Fibroblast of skin of scalp (primary cell): ENCODE measurements at regions not wholly inside any gene's neighbourhood (a gene's known extent, or its start where the extent isn't known, plus 50 kb on each side); places are given as distances from the start of the nearest gene placed in this dataset.

Experiments used
- DNase-seq: peaks from one replicate; pipeline ENCODE4 v3.0.0-alpha.2; 2013

DNA sequence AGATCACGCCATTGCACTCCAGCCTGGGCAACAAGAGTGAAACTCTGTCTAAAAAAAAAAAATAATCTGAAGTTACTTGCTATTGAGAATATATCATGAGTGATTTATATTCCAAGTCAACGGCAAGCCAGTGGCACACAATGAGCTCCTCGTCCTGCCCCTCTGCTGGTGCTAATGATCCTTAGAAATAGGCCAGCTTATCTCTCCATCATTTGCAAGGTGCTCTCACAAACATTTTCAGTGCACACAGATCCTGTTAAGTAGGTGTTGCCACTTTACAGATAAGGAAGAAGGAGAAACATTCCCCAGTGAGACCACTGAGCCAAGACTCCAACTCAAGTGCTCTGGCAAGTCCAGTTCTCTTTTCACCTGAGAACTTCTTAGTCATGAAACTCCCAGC is 91.3 kb upstream of the GPR45 start:
- DNase-seq, result no peak

DNA sequence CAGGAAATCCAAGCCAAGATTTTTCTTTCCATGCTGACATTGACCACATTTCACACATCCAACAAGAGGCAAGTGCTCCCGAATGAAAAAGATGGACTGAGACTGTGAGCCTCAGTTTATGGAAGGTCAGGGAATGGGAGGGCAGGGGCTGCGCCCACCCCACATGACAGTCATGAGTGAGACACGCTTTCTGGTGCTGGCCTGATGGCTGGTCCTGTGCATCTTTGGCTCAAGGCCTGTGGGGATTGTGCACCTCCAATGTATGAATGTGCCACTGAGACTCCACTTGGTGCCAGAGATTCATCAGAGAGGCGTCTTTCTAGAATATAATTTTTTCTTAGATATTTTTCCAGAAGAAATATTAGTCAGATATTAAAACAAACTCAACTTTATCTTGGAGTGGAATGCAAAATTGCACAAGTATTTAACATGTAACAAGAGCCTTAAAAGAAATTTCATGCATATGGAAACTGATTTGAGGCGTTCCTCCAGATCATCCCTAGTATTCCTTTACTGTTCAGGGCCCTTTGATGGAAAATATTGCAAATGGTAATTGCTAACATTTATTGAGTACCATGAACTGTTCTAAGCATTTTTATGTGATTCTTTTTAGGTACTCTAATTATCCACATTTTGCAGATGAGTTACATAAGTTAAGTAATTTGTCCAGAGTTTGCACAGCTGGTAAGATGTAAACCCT is 87.3 kb upstream of the GPR45 start:
- no peak for DNase-seq

DNA sequence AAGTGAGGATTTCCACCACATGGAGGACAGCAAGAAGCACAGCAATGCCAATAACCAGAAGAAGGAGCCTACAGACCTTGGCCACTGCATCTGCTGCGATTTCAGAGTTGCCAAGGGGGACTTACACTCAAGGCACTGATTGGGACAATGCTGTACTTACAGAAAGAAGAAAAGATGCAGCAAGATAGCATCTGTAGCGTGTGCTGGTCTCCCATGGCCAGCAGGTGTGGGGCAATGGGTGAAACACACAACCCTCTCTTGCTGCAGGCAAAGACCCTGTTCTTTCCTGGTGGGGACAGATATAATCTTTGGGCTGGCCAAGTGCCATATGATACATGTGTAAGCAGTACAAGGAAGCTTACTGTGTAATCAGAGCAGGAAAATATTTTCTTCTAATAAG is 85.4 kb upstream of the GPR45 start:
- DNase-seq, result no peak

DNA sequence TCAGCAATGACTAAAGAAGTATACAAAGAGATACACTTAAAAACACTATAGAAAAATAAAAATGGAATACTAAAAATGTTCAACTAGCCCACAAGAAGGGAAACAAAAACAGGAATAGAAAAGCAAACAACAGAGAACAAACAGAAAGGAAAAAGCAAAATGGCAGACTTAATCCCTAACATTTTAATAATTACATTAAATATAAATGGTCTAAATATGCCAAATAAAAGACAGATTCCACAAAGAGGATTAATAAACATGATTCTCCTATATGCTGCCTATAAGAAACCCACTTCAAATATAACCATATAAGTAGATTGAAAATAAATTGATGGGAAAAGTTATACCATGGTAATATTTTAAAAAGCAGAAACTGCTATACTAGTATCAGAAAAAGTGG is 83.5 kb upstream of the GPR45 start:
- DNase-seq, result no peak

DNA sequence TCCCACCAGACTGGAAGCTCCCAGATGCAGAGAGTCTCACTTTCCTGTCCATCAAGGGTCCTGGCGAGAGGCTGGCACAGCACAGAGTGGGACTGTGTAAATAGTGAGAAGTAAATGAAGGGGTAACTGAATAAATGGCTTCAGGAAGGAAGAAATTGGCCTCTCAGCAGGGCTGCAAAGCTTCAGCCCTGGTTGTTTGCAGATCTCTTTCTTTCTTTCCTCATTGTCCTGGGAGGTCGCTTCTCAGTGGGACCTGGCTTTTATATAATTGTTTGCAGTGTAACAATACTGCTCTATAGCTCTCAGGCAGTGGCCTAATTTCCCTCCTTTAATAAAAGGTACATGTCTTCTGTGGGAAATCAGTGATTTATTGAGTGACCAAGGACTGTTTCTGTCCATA is 74.9 kb upstream of the GPR45 start:
- no peak for DNase-seq

DNA sequence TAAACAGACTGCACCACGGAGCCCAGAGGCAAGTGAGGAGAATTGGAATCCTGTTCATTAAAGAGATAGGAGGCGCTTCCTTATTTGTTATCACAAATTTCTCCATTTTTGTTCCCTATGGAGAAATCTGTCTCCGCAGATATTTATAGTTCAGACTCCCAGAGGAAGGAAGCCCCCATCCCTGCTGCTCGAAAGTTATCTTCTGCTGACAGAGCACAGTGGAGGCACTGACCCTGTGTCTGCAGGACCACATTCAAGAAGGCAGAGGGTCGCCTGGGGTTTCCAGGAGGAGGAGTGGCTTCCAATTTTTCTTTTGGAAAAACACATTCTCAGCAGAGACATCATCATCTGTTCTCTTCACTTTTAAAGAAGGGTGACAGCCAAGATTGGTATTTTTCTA is 73.0 kb upstream of the GPR45 start:
- DNase-seq, result no peak

DNA sequence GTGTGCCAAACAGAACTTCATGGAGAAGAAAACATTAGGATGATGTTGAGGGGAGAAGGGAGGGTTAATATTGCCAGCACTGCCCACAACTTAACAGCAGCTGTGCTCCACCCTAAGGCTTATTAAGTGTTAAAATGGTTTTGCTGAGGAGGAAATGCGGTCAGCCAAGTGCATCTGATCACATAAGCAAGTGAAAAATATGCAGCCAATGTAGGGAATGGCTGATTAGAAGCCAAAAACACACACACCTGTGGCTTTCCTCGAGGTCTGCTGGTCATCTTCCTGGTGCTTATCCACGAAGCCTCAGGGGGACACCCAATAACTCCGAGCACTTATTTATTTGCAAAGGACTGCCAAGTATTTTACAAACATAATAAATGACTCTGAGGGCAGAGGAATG is 66.3 kb upstream of the GPR45 start:
- DNase-seq, result no peak

DNA sequence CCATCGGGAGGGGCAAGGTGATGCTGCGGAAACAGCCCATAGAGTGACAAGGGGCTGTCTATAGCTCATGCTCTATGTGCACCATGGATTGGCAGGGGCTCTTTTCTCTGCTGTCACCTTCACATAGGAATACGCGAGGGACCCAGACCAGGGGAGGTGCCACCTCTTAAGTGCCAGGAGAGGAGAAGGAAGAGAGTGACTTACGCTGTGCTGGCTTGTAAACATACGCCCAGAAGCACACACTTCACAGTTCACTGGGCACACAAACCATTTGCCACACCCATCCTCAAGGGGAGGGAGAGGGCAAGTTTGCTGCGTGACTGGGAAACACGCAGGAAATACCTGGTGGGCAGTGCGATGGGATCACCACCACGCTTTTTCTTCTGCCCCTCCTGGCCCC is 65.1 kb upstream of the GPR45 start:
- DNase-seq, result no peak

DNA sequence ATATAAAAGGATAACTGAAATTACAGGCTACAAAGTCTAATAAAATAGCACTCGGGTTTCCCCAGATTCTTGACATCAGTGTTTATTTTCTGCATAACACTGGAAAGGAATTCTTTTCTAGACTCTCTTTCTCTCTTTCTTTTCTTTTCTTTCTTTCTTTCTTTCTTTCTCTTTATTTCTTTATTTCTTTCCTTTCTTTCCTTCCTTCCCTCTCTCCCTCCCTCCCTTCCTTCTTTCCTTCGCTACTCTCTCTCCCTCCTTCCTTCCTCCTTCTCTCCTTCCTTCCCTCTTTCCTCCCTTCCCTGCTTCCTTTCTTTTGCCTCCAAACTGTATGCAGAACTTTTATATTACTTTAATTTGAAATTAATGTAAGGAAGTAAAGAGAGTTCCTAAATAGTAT is 64.5 kb upstream of the GPR45 start:
- no peak for DNase-seq

DNA sequence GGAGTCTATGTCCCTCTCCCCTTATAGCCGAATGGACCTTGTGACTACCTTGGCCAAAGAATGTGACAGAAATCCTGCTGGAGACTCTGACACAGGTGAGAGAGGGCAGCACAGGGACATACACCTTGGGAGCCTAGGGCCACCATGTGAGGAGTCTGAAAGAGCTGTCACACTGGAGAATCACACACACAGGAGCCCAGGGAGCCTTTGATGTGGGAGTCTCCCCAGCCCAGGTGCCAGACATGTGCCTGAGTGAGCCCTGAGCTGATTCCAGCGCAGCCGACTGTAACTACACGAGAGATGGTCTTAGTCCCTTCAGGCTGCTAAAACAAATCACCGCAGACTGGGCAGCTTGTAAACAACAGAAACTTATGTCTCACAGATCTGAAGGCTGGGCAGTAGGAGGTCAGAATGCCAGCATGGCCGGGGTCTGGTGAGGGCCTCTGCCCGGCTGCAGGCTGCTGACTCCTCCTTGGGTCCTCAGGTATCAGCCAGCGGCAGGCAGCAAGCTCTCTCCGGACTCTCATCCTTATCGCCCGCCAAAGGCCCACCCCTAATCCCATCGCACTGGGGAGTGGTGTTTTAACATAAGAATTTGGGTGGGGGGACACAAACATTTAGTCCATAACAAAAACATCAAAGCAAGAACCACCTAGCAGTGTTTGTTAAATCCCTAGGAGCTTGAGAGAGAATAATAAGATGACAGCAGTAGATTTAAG is 63.8 kb upstream of the GPR45 start:
- no peak for DNase-seq

DNA sequence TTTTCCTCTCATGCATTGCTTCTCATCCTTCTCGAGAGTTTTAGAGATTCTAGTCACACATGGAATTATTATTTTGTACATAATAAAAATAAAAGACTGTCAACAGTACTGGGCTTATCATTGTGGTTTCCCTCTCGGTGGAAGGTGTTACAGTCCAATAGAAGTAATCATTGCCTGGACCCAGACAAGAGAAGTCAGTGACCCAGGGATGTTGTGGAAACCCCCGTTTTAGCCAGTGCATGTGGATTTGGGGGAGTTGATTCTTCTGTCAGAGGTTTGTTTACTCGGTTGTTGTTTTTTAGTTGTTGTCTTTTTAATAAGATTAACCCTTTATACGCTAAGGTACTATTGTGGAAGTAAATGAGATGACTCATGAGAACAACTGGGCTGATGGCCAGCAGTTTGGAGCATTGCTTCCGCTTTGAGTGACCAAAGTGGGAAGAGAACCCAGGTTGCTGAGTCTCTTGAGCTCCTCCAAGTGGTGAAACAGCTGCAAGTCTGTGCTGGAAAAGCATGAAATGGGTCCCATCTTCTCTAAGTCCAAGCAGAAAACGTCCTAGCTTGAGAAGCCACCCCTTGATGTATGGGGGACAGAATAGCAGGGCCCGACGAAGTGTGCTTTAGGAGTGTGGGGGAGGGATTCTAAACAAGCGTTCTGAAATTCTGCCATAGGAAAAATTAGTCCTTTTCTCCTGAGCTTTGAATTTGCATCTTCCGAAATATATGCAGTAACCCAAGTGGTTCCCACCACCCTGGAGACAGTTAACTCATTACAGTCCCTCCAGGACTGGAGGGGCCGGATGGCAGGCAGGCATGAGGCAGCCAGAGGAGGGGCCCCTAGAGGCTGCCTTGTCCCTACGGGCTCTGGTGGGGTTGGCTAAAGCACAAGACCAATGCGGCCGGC is 61.8 kb upstream of the GPR45 start:
- peak; percentile 63 for DNase-seq

DNA sequence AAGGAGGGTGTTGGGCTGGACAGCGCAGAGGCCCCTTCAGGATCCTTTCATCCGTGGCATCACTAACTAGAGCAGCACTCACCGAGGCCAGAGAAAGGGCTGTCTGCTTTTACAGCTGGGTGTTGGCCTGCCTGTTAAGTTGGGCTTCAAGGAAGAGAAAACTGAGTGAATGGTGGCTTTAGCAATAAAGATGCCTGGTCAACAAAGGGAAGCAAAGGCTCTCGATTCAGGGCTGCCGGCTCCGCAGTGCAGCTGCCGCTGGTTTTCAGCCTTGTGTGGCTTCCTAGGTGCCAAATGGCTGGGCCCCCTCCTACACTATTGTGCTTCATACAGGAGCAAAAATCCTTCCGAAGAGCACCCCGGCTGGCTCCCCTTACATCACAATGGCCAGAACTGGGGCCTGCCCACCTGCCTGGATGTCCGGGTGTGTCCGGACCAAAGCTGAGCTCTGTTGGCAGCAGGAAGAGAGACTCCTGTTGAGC is 61.0 kb upstream of the GPR45 start:
- no peak for DNase-seq

DNA sequence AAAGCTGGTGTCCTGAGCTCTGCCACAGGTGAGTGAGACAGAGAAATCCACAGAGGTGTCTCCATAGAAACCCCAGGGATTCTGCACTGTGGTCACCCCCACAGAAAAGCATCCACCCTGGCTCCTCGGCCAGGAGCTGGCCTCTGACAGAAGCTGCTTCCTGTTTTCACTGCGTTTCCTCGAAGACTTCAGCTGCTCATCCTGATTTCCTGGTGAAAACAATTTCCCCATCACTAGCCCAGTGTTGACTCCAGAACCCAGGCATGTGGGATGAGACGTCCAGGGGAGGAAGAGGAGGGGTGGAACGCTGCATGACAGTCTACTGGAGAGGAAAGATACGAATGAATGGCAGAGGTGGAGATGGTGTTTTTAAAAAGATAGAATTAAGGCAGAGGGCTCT is 60.3 kb upstream of the GPR45 start:
- DNase-seq, result no peak

DNA sequence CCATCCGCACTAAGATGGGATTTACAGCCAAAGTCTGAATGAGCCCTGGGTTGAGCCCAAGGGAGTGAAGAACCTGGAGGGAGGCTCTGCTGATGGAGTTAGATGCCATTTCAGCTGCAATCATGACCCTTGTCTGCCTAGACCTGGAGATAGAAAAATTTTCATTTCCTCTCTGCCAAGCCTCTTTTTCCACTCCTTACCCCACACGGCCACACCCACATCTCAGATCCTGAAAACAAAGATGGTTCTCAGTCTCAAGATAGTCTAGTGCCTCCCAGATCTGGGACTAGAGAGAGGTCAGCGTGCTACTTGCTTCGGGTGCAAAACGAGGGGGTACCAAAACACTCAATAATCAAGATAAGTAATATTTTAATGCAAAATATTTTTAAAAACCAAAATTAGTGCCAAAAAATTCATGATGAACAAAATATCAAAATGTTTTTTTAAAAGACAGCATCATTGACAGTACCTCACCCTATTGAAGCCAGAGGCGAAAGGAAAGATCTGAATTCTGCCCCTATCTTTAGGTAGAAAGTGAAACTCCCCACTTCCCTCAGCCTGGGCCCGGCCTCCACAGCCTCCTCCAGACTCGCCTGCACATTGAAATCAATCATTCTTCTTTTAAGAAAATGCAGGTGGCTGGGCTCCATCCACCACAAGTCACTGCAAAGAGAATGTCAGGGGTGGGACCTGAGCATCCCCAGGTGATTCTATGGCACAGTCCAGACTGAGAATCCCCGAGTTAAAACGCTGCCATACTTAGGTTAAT is 57.8 kb upstream of the GPR45 start:
- no peak for DNase-seq

DNA sequence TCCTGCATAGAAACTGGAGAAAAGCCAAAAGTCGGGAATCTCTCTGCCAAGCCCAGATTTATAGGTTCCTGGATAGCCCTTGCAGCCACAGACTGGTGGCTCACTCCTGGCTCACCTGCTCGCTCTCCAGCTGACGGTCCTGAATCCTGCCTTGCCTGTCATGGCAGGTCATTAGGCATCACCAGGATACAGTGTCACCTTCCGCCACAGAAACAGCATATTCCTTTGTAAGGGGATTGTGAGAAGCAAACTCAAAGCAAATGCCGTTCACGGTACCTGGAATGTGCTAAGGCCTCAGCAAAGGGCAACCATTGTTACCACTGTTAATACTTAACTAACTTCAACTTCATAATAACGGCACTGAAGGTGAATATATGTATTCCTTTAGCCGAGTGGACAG is 57.1 kb upstream of the GPR45 start:
- no peak for DNase-seq

DNA sequence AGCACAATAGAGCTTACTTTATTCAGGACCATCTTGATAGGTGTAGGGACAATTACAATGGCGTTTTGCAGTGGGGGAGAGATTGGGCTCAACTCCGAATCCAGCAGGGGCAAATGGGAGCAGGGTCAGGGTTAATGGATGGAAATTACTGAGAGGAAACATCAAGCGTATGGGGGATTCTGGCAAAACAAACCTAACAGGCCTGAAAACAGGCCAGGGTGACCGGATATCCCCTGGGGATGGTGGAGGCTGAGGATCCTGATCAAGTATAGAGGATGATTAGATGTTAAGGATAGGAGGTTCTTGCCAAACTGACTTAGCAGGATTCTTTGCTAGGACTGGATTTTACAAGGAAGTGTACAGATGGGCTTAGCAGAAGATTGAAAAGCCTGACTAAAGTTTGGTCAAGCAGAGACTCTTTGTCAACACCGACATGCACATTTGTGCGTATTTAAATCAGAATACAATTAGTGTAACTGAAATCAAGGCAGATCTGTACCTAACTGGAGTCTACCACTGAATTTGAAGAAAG is 54.5 kb upstream of the GPR45 start:
- no peak for DNase-seq

DNA sequence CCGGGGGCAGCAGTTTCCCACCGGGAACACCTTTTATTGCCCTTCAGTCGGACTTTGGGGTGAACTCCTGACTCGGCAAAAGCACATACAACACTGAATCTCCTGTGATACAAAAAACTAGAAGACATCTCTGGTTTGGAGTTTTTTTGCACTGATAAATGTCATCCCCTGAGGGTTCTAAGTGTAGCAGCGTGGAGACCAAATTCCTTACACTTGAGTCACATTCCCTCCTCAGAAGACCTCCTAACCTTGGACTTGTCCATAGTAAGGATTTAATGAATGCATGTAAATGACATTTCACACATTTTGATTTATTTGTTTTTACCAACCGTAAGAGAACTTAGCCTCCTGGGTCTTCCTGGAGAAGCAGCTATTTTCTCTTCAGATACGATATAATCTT is 54.0 kb upstream of the GPR45 start:
- peak; percentile 28 for DNase-seq

DNA sequence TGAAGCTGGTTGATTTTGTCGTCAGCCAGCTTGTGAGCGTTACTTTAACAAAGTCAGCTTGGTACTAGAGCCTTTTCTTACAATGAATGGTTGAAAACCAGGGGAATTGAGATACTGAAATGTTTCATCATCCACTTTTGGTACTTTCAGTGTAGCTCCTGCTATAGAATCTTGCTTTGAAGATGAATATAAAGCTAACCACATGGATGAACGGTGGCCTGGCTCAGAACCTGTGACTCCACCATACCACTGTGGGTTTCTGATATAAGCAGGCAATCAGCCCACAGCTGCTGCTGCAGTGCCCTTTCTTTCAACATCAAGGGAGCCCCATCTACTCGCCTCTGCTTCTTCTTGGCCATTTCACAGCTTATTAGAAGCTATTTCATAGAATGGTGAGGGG is 53.2 kb upstream of the GPR45 start:
- DNase-seq, result no peak
